ENCODE measurements at regions not wholly inside any gene's neighbourhood (a gene's known extent, or its start where the extent isn't known, plus 50 kb on each side); places are given as distances from the start of the nearest gene placed in this dataset.

DNA sequence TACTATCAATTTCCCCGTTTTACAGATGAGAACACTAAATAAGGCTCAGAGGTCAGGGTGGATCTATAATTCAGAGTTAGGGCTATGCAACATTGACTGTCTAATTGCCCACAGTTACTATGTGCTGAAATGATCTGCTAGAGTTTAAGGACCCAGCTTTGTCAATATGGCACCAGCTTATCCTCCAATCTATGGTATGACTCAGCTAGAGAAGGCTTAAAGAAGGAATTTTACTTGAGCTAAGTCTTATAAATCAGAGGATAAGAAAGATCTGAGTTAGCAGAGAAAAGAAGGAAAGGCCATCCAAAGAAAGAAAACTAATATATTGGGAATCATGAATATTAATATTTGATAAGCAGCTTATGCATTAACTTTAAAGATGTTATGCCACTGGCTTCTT, 78.1 kb downstream of the ASB9 start:
- H3K27ac ChIP-seq, result no peak overlapping the region
- TF ChIP-seq, protein P1, sequence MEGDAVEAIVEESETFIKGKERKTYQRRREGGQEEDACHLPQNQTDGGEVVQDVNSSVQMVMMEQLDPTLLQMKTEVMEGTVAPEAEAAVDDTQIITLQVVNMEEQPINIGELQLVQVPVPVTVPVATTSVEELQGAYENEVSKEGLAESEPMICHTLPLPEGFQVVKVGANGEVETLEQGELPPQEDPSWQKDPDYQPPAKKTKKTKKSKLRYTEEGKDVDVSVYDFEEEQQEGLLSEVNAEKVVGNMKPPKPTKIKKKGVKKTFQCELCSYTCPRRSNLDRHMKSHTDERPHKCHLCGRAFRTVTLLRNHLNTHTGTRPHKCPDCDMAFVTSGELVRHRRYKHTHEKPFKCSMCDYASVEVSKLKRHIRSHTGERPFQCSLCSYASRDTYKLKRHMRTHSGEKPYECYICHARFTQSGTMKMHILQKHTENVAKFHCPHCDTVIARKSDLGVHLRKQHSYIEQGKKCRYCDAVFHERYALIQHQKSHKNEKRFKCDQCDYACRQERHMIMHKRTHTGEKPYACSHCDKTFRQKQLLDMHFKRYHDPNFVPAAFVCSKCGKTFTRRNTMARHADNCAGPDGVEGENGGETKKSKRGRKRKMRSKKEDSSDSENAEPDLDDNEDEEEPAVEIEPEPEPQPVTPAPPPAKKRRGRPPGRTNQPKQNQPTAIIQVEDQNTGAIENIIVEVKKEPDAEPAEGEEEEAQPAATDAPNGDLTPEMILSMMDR (conservative IDR thresholded peaks at IDR 0.05), result no peak

DNA sequence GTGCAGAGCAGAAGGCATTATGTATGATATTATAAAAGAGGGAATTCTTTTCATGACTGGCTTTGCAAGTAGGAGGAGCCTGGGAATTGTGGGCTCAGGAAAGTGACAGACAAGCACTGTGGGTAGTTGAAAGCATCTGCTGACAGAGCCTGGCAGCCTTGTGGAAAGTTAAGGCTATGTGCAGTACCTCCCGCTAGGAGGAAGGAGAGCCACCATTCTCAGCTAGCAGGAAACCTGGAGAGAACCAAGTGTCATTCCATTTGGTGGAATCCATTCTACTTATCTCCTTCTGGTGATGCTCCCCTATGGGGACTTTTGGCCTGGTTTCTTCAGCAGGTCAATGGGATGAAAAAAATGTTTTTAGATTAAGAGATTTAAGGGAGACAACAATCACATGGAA, 81.8 kb downstream of the ASB9 start:
- TF ChIP-seq, protein P1 (conservative IDR thresholded peaks at IDR 0.05), result no peak
- no peak overlapping the region for H3K27ac ChIP-seq

DNA sequence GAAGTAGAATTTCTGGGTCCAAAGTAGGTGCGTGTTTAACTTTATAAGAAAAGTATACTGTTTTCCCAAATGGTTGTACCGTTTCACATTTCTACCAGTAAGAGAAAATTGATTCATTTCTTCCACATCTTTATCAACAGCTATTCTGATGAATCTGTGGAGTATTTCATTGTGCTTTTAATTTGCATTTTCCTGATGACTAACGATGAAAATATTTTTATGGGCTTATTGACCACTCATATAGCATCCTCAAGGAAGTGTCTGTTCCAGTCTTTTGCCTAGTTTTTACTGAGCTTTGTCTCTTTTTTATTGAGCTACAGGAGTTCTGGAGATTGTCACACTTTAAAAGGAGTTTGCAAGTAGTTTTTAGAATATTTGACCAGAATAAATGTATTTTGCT, 92.6 kb downstream of the ASB9 start:
- H3K27ac ChIP-seq, result no peak overlapping the region
- TF ChIP-seq, protein P1 (conservative IDR thresholded peaks at IDR 0.05), result no peak

DNA sequence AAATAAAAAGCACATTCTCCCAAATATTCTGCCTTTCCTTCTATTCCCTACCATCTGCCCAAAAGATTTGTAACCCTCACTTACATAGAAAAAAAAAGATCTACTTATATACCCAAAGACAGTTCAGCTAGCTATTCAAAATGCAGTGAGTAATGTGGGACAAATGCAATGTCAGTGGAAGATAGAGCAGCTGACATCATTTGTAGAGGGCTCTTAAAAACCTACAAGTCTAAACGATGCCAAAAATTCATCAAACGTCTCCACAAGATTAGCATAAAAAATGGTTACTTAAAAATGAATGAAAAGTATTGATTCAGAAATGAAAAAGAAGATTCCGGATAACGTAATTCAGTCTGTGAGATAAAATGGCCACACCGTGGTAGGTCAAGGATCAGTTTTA, 96.5 kb downstream of the ASB9 start:
- TF ChIP-seq, protein P1 (conservative IDR thresholded peaks at IDR 0.05), result no peak
- H3K27ac ChIP-seq, result no peak overlapping the region

DNA sequence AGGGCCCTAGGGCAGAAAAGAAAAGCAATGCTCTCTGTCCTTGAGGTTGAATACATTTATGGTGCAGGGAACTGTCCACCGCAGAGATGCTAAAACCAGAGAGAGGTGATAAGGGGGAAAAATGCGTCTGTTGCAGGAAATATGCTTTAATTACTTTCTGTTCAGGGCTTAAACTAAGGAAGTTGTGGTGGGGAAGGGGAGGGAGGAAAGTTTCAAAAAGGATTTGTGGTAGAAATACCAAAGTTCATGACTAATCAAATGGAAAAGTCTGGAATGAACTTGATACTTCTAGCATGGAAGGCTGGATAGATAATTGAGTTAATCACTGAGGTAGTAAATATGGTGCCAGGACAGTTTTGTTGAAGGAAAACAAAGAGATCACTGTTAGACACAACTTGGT, 99.0 kb downstream of the ASB9 start:
- TF ChIP-seq, protein P1 (conservative IDR thresholded peaks at IDR 0.05), result no peak
- H3K27ac ChIP-seq, result no peak overlapping the region

DNA sequence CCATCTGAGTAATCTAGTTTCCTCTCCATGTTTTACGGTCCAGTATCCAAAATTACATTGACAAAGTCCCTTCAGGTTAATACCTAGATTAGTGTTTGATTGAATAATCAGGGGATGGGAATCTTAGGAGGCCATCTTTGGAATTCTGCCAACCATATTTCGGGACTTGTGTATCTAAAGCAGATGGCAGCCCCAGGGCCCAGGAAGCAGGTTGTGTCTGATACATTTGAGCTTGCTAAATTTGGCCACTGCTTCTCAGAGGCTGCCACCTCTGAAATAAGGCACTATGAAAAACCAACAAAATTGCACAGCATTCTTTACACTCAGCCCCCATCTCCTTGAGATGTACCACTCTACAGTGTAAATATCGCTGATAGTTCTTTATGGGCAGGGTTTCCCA, 102.1 kb downstream of the ASB9 start:
- TF ChIP-seq, protein P1 (conservative IDR thresholded peaks at IDR 0.05), result no peak

DNA sequence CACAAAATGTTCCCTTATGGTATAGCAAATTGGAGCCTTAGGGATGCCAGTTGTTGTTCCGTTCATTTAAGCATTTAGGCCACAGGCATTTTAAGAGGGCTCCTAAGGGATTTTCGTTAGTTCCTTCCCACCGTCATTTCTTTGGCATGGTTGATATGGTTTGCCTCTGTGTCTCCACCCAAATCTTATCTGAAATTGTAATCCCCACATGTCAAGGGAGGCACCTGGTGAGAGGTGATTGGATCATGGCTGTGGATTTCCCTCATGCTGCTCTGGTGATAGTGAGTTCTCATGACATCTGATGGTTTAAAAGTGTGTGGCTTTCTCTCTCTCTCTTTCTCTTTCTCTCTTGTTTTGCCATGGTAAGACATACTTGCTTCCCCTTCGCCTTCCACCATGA, 104.1 kb downstream of the ASB9 start:
- TF ChIP-seq, protein P1 (conservative IDR thresholded peaks at IDR 0.05), result no peak
- no peak overlapping the region for H3K27ac ChIP-seq

More for the DNA sequence above, 102.1 kb downstream of the ASB9 start:
- H3K27ac ChIP-seq, result no peak overlapping the region

DNA sequence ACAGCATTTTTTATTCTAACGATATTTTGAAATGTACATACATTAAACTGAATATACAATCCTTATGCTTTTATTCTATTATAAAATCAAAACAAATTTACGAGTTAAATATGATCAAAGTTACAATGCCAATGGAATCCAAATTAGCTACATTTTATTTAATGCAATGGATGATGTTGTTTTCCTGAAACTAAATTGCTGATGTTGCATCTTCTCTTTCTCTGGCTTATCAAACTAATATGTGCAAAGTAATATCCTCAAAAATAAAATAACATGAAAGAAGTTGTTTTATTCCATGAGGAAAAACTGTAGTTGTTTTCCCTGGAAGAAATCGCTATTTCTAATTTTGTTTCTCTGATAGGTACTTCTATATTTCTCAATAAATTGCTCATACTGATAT, 106.8 kb downstream of the ASB9 start:
- H3K27ac ChIP-seq, result no peak overlapping the region

More for the DNA sequence above, 106.8 kb downstream of the ASB9 start:
- TF ChIP-seq, protein P1 (conservative IDR thresholded peaks at IDR 0.05), result no peak
